ENCODE measurements at regions not wholly inside any gene's neighbourhood (a gene's known extent, or its start where the extent isn't known, plus 50 kb on each side); places are given as distances from the start of the nearest gene placed in this dataset.

DNA sequence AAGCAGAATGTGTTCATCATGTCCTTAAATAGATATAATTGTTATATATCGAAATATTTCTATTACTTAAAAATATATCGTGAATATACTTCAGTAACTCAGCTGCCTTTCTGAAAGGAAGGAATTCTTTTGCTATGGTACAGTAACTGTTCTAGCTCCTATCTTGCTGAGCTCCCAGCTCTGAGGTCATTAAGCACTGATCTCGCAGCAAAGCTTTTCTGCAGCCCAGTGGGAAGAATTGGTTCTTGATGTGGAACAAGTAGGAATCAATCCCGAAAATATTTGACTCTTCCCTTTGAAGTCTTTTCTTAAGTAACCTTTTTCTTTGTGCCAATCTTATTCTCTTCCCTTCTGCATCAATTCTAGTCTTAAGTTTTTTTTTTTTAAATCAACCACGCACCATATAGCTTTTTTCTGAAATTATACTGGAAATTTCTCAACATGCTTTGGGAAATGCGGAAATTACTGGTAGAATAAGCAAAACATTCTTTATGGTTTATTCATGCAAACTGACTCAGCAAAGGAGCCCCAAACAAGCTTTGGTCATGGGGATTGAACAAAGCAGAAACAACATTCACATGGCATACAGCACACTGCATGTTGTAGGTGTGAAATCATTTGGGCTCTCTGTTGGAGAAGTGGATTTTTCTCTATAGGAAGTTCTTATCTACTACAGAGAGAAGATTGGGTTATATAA lies 428.9 kb upstream of the GNPDA2 start:
- Histone ChIP-seq H3K4me3 (no peak overlapping the region), H3K4me1 (no peaks in the 10 kb centered on the region), H3K9me3 (no peaks in the 10 kb centered on the region), H3K27ac (no peak overlapping the region), H3K36me3 (no peaks in the 10 kb centered on the region), H3K27me3 (no peaks in the 10 kb centered on the region)
- no peak for ATAC-seq
- no peak for TF ChIP-seq POLR2A (IDR thresholded peaks at IDR 0.05)
- TF ChIP-seq, protein P1, sequence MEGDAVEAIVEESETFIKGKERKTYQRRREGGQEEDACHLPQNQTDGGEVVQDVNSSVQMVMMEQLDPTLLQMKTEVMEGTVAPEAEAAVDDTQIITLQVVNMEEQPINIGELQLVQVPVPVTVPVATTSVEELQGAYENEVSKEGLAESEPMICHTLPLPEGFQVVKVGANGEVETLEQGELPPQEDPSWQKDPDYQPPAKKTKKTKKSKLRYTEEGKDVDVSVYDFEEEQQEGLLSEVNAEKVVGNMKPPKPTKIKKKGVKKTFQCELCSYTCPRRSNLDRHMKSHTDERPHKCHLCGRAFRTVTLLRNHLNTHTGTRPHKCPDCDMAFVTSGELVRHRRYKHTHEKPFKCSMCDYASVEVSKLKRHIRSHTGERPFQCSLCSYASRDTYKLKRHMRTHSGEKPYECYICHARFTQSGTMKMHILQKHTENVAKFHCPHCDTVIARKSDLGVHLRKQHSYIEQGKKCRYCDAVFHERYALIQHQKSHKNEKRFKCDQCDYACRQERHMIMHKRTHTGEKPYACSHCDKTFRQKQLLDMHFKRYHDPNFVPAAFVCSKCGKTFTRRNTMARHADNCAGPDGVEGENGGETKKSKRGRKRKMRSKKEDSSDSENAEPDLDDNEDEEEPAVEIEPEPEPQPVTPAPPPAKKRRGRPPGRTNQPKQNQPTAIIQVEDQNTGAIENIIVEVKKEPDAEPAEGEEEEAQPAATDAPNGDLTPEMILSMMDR (IDR thresholded peaks at IDR 0.05): no peak
- intact Hi-C loops (cut with DNase I): no loop called here
- 52% methylated on average over 6 of the region's 6 CpGs for WGBS (ENCODE audit: insufficient coverage, low coverage, low lambda C conversion rate, missing lambda C conversion rate)
- DNase-seq: no peak

DNA sequence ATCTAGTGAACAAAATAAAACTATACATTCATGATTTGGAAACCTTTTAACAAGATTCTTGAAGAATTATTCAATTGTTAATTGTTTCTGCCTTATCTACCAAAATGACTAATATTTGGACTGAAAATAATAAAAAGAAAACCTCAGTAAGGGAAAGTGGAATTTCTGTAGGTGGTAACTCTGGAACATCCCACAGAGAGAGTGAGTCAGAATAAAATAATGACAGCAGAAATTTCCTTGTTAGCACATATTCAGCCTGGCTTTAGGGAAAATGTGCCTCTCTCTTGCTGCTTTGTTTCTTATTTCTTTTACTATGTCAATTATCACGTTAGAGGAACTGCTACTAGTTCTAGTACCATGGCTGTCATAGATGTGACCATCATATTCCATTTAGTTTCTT lies 421.5 kb upstream of the GNPDA2 start:
- Histone ChIP-seq H3K27me3 (no peaks in the 10 kb centered on the region), H3K27ac (no peak overlapping the region), H3K36me3 (no peaks in the 10 kb centered on the region), H3K4me1 (no peaks in the 10 kb centered on the region), H3K4me3 (no peak overlapping the region), H3K9me3 (no peaks in the 10 kb centered on the region)
- intact Hi-C loops (cut with DNase I): no loop called here
- DNase-seq: no peak
- TF ChIP-seq, protein P1 (IDR thresholded peaks at IDR 0.05): no peak
- no peak for TF ChIP-seq POLR2A (IDR thresholded peaks at IDR 0.05)
- no peak for ATAC-seq
- 46% methylated on average over 1 of the region's 1 CpG for WGBS (ENCODE audit: insufficient coverage, low coverage, low lambda C conversion rate, missing lambda C conversion rate)

DNA sequence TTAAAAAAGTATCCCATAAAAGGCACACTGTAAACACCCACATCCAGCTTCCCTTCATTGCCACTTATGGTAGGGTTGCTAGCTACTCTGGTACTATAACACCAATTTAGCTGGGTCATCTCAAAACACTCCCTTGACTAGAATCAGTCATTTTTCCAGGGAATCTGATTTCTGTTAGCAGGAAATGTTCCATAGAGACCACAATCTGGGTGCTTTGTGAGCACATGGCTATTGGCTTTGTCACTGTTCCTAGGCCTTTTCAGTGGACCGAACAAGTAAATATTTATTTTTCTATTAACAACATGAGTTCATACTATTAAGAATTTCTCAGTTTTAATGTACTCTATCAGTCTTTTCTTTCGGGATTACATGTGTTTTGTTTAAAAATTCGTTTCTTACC lies 404.7 kb upstream of the GNPDA2 start:
- Histone ChIP-seq H3K27me3 (no peaks in the 10 kb centered on the region), H3K36me3 (no peaks in the 10 kb centered on the region), H3K4me1 (no peaks in the 10 kb centered on the region), H3K27ac (no peak overlapping the region), H3K4me3 (no peak overlapping the region), H3K9me3 (no peaks in the 10 kb centered on the region)
- ATAC-seq: no peak
- intact Hi-C loops (cut with DNase I): no loop called here
- DNase-seq: no peak
- TF ChIP-seq POLR2A (IDR thresholded peaks at IDR 0.05): no peak
- TF ChIP-seq, protein P1 (IDR thresholded peaks at IDR 0.05): no peak
- 50% methylated on average over 3 of the region's 3 CpGs for WGBS (ENCODE audit: insufficient coverage, low coverage, low lambda C conversion rate, missing lambda C conversion rate)

DNA sequence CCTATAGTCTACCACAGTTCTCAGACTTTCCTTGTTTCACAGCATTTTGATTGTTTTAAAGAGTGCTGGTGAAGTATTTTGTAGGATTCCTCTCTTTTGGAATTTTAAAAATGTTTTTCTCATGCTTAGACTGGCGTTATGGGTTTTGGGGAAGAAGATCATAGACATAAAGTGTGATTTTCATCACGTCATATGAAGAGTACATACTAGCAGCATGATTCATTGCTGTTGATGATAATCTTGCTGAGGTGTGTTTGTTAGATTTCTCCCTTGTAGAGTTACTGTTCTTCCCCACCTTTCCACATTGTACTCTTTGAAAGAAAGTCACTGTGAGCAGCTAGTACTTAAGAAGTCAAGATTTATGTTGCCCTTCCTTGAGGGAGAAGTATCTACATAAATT lies 396.1 kb upstream of the GNPDA2 start:
- no peak for DNase-seq
- Histone ChIP-seq H3K9me3 (no peaks in the 10 kb centered on the region), H3K4me1 (no peaks in the 10 kb centered on the region), H3K27ac (no peak overlapping the region), H3K36me3 (no peaks in the 10 kb centered on the region), H3K27me3 (no peaks in the 10 kb centered on the region), H3K4me3 (no peak overlapping the region)
- ATAC-seq: no peak
- 30% methylated on average over 2 of the region's 2 CpGs for WGBS (ENCODE audit: insufficient coverage, low coverage, low lambda C conversion rate, missing lambda C conversion rate)
- intact Hi-C loops (cut with DNase I): no loop called here
- TF ChIP-seq, protein P1 (IDR thresholded peaks at IDR 0.05): no peak
- no peak for TF ChIP-seq POLR2A (IDR thresholded peaks at IDR 0.05)

All from right lobe of liver (tissue), 6 donors.